ENCODE measurements at regions not wholly inside any gene's neighbourhood (a gene's known extent, or its start where the extent isn't known, plus 50 kb on each side); places are given as distances from the start of the nearest gene placed in this dataset.

DNA sequence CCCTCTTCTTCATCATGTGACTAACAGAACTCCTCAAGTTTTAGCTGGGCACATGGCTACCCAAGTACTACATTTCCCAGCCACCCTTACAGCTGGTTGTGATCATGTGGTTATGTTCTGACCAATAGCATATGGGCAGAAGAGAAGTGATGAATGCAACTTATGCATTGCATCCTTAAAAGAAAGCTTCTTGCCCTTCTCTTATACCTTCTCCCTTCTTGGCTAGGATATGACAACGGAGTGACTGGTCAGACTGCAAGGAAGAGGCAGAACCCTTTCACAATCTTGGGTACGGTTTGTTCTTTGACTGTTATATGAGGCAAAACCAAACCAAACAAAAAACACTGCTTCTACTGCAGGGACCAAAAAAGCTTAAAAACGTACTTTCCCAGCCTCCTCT lies 66.5 kb upstream of the MAX start:
- no peaks in the 10 kb centered on the region for H3K9me3 ChIP-seq
- intact Hi-C loops (cut with DNase I): loop anchor here (10.0 kb wide), 2 partner anchors 246 to 796 kb away; partner anchors contain the start of gene FUT8
- H3K36me3 ChIP-seq: no peaks in the 10 kb centered on the region
- no peak overlapping the region for H3K4me3 ChIP-seq
- peaks cover 0 to 11% (median 10%) of the 10 kb centered on the region in 4 donors for H3K4me1 ChIP-seq
- H3K27ac ChIP-seq (replicated peaks in 1 of 4): peak overlapping the region in 2 of 4 donors; percentile 28 to 31
- no peak for DNase-seq (ENCODE audit: extremely low spot score)
- TF ChIP-seq POLR2A (IDR thresholded peaks at IDR 0.05; ENCODE audit: low read depth) (no peak), POLR2AphosphoS5 (IDR thresholded peaks at IDR 0.05) (no peak), EP300 (IDR thresholded peaks at IDR 0.05) (no peak)
- TF ChIP-seq, protein P1, sequence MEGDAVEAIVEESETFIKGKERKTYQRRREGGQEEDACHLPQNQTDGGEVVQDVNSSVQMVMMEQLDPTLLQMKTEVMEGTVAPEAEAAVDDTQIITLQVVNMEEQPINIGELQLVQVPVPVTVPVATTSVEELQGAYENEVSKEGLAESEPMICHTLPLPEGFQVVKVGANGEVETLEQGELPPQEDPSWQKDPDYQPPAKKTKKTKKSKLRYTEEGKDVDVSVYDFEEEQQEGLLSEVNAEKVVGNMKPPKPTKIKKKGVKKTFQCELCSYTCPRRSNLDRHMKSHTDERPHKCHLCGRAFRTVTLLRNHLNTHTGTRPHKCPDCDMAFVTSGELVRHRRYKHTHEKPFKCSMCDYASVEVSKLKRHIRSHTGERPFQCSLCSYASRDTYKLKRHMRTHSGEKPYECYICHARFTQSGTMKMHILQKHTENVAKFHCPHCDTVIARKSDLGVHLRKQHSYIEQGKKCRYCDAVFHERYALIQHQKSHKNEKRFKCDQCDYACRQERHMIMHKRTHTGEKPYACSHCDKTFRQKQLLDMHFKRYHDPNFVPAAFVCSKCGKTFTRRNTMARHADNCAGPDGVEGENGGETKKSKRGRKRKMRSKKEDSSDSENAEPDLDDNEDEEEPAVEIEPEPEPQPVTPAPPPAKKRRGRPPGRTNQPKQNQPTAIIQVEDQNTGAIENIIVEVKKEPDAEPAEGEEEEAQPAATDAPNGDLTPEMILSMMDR (IDR thresholded peaks at IDR 0.05): no peak
- peaks cover 0 to 19% (median 3%) of the 10 kb centered on the region in 4 donors for H3K27me3 ChIP-seq
- WGBS: 74% methylated on average over 3 of the region's 3 CpGs

- peaks cover 0 to 19% (median 3%) of the 10 kb centered on the region in 4 donors for H3K27me3 ChIP-seq
- no peak for TF ChIP-seq EP300 (IDR thresholded peaks at IDR 0.05)
- intact Hi-C loops (cut with DNase I): loop anchor here (10.0 kb wide), 2 partner anchors 245 to 795 kb away; partner anchors contain the start of gene FUT8
- DNase-seq (ENCODE audit: extremely low spot score): no peak
- 69% methylated on average over 1 of the region's 1 CpG for WGBS
- H3K9me3 ChIP-seq: no peaks in the 10 kb centered on the region
- H3K27ac ChIP-seq (replicated peaks in 1 of 4): peak overlapping the region in 3 of 4 donors; percentile 10 to 31 (median 28)
- peaks cover 0 to 12% (median 10%) of the 10 kb centered on the region in 4 donors for H3K4me1 ChIP-seq
- no peak overlapping the region for H3K4me3 ChIP-seq
- H3K36me3 ChIP-seq: no peaks in the 10 kb centered on the region
Observed at GRCh38 chr14:65169351-65169750, 67.0 kb upstream of the MAX start.

DNA sequence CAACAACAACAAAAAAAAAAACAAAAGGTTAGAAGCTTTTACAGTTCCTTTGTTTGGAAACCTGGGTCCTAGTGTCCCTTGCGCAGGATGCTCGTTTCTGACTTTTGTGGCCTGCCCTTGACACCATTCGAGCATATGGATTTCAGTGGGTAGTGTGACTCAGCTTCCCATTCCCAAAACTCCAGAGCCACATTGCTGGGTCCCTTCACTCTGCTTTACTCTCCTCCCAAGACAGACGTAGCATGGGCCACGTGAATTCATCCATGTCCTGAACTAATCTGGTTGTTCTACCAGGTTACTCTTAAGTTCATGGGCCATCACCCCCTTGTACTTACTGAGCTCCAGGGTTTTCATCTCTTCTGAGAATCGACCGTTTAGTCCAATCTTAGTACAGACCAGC lies 68.0 kb upstream of the MAX start:
- Histone ChIP-seq H3K4me1 (peaks cover 0 to 16% (median 10%) of the 10 kb centered on the region in 4 donors), H3K9me3 (no peaks in the 10 kb centered on the region), H3K4me3 (peak overlapping the region in 2 of 4 donors; percentile 28 to 33), H3K36me3 (no peaks in the 10 kb centered on the region), H3K27ac (replicated peaks in 1 of 4) (no peak overlapping the region), H3K27me3 (peaks cover 0 to 19% (median 3%) of the 10 kb centered on the region in 4 donors)
- WGBS: 58% methylated on average over 7 of the region's 7 CpGs
- no peak for DNase-seq (ENCODE audit: extremely low spot score)
- TF ChIP-seq EP300 (IDR thresholded peaks at IDR 0.05) (no peak), POLR2AphosphoS5 (IDR thresholded peaks at IDR 0.05) (no peak), POLR2A (IDR thresholded peaks at IDR 0.05; ENCODE audit: low read depth) (no peak)
- TF ChIP-seq, protein P1 (IDR thresholded peaks at IDR 0.05): no peak
- intact Hi-C loops (cut with DNase I): no loop called here

DNA sequence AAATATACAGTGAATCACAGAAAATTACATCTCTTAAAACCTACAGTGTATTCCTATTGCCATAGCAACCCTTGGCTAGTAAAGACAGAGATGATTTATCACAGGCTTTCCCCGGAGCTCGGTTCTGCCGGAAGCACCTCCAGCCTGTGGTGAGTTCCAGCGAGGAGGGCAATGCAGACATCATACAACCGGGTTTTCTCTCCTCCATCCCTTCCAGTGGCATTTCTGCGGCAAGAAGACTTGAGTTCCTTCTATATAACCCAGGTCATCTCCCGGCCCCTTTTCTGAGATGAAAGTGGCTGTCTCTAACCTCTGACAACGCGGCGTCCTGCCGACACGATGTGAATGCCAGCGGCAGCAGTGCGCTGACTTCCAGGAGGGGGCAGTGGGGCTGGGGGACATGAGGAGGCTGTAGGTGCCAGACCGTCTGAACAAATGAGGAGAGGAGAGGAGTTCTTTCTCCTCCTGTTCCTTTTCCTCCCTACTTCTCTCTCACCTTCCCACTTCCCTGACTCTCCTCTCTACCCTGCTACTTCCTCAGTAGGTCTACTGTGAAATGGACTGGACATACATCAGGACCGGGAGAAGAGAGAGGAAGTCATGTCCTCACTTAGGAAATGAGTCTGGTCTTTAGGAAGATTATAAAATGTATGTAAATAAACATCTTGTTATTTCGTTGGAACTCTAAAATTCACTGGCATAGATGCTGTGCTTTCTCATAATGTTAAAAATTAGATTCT lies 68.6 kb upstream of the MAX start:
- Histone ChIP-seq H3K9me3 (no peaks in the 10 kb centered on the region), H3K4me1 (peaks cover 0 to 16% (median 10%) of the 10 kb centered on the region in 4 donors), H3K27ac (replicated peaks in 1 of 4) (no peak overlapping the region), H3K36me3 (no peaks in the 10 kb centered on the region), H3K4me3 (peak overlapping the region; percentile 28 to 44 (median 30)), H3K27me3 (peaks cover 0 to 24% (median 3%) of the 10 kb centered on the region in 4 donors)
- no peak for DNase-seq (ENCODE audit: extremely low spot score)
- WGBS: 7% methylated on average over 15 of the region's 17 CpGs
- intact Hi-C loops (cut with DNase I): no loop called here
- TF ChIP-seq, protein P1 (IDR thresholded peaks at IDR 0.05): peak in 1 of 3 experiments; percentile 3
- TF ChIP-seq EP300 (IDR thresholded peaks at IDR 0.05): no peak

DNA sequence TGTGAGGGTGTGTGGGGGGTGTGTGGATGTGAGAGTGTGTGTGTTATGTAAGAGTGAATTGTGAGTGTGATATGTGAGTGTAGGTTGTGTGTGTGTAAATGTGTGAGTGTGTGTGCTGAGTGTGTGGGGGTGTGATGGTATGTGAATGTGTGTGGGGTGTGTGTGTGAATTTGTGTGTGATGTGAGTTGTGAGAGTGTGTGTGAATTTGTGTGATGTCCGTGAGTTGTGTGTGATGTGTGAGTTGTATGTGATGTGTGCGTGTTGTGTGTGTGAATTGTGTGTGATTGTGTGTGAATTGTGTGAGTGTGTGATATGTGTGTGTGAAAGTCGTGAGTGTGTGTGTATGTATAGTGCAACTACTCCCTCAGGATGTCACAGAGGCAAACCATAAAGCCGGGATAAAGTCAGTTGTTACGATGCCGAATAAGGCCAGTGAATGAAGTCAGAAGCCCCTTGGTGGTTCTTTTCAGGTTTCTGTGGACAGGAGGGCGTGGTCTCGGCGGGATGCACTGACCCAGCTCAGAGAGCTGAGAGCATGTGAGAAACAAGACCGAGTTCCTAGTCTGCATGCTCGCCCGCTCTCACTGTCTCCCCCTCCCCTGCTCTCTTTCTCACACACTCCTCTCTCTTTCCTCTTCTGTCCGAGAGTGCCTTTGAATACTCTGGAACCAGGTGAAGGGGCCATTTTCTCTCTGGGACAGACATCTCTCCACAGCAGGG lies 71.8 kb upstream of the MAX start:
- peaks cover 0 to 25% (median 3%) of the 10 kb centered on the region in 4 donors for H3K27me3 ChIP-seq
- no peak for DNase-seq (ENCODE audit: extremely low spot score)
- intact Hi-C loops (cut with DNase I): no loop called here
- 45% methylated on average over 13 of the region's 13 CpGs for WGBS
- H3K4me1 ChIP-seq: peaks cover 0 to 16% (median 10%) of the 10 kb centered on the region in 4 donors
- TF ChIP-seq EP300 (IDR thresholded peaks at IDR 0.05) (no peak), POLR2A (IDR thresholded peaks at IDR 0.05; ENCODE audit: low read depth) (no peak), POLR2AphosphoS5 (IDR thresholded peaks at IDR 0.05) (no peak)
- TF ChIP-seq, protein P1 (IDR thresholded peaks at IDR 0.05): no peak
- no peaks in the 10 kb centered on the region for H3K36me3 ChIP-seq
- H3K4me3 ChIP-seq: no peak overlapping the region
- no peak overlapping the region for H3K27ac ChIP-seq (replicated peaks in 1 of 4)
- H3K9me3 ChIP-seq: no peaks in the 10 kb centered on the region

All from esophagus muscularis mucosa (tissue), 4 donors.